SKM-1 (cell line): ENCODE measurements at regions not wholly inside any gene's neighbourhood (a gene's known extent, or its start where the extent isn't known, plus 50 kb on each side); places are given as distances from the start of the nearest gene placed in this dataset.
"Not testable (repeated sequence)": the region's sequence is repeated elsewhere in the genome, so short reads cannot be mapped to it uniquely, and the experiment has no call there.

Source experiments
- DNase-seq: peaks from one replicate; lab custom pipeline; 2025; ENCODE audit not compliant: unreplicated experiment; lab: John Stamatoyannopoulos, UW

- DNase-seq: no peak
These were observed 74.7 kb upstream of the CITED2 start for GRCh38 chr6:139448998-139449610.

- no peak for DNase-seq
These were observed 73.7 kb upstream of the CITED2 start for GRCh38 chr6:139448051-139448649.

GRCh38 chr6:139447656-139447975 lies 73.2 kb upstream of the CITED2 start:
- DNase-seq: no peak

GRCh38 chr6:139446768-139447655 lies 72.6 kb upstream of the CITED2 start:
- DNase-seq: no peak

GRCh38 chr6:139446138-139446715 lies 71.8 kb upstream of the CITED2 start:
- no peak for DNase-seq

- not testable (repeated sequence) for DNase-seq
These were observed 69.9 kb upstream of the CITED2 start for GRCh38 chr6:139444273-139444787.

GRCh38 chr6:139443231-139444112 lies 69.0 kb upstream of the CITED2 start:
- no peak for DNase-seq

GRCh38 chr6:139442188-139442671 lies 67.8 kb upstream of the CITED2 start:
- DNase-seq: no peak

GRCh38 chr6:139439349-139439748 lies 64.9 kb upstream of the CITED2 start:
- no peak for DNase-seq

- DNase-seq: no peak
These were observed 64.3 kb upstream of the CITED2 start for GRCh38 chr6:139438775-139439174.

GRCh38 chr6:139436957-139437348 lies 62.5 kb upstream of the CITED2 start:
- DNase-seq: no peak

GRCh38 chr6:139436200-139436956 lies 61.9 kb upstream of the CITED2 start:
- DNase-seq: no peak

GRCh38 chr6:139433631-139434419 lies 59.4 kb upstream of the CITED2 start:
- DNase-seq: peak; percentile 50

- DNase-seq: no peak
These were observed 57.1 kb upstream of the CITED2 start for GRCh38 chr6:139431602-139431956.

GRCh38 chr6:139430899-139431601 lies 56.6 kb upstream of the CITED2 start:
- no peak for DNase-seq

GRCh38 chr6:139429580-139430145 lies 55.2 kb upstream of the CITED2 start:
- peak; percentile 90 for DNase-seq

GRCh38 chr6:139427199-139427598 lies 52.8 kb upstream of the CITED2 start:
- DNase-seq: no peak

- DNase-seq: no peak
These were observed 52.3 kb upstream of the CITED2 start for GRCh38 chr6:139426795-139427194.
